Left colon (tissue), 2 donors: ENCODE measurements at regions not wholly inside any gene's neighbourhood (a gene's known extent, or its start where the extent isn't known, plus 50 kb on each side); places are given as distances from the start of the nearest gene placed in this dataset.

Experiments used
- ATAC-seq: fragments of 200-7000 bp; cut with Tn5 transposase; one replicate; pipeline ENCODE4 v1.9.1; 2020; ENCODE audit warnings: mild to moderate bottlenecking, moderate library complexity
- DNase-seq, 2 donors: peaks; one replicate each; pipeline ENCODE4 v3.0.0-alpha.2; 2020
- intact Hi-C, 2 donors: fragments of 100-400 bp; cut with DNase I in 1 of 2; cut with micrococcal nuclease in 1 of 2; formaldehyde crosslinking; loops; one replicate each; pipeline versions ENCODE4 v1.11.2 to v1.14.0; 2022; cut with DNase I, micrococcal nuclease
- donor health status: DM: no; HTN: no; CAD: no.
- donor health status: DM: yes; HTN: yes; CAD: no.

- intact Hi-C loops: no loop called here
- DNase-seq (peak in 1 of 2 donors; percentile 9), ATAC-seq (peak; percentile 44)
Observed at GRCh38 chr11:23021287-23021863, 161.1 kb upstream of the CCDC179 start.

- DNase-seq (no peak), ATAC-seq (no peak)
- intact Hi-C loops: no loop called here
Observed at GRCh38 chr11:23022854-23023253, 162.6 kb upstream of the CCDC179 start.

- ATAC-seq: no peak
- intact Hi-C loops: no loop called here
- no peak for DNase-seq
Observed at GRCh38 chr11:23023319-23023718, 163.0 kb upstream of the CCDC179 start.

- ATAC-seq (peak; percentile 99), DNase-seq (peak; percentile 15 to 44)
- intact Hi-C loops: no loop called here
Observed at GRCh38 chr11:23041001-23041503, 180.8 kb upstream of the CCDC179 start.

- DNase-seq (no peak), ATAC-seq (no peak)
- intact Hi-C loops: no loop called here
Observed at GRCh38 chr11:23058656-23059055, 198.4 kb upstream of the CCDC179 start.

GRCh38 chr11:23063276-23063675 lies 203.0 kb upstream of the CCDC179 start:
- intact Hi-C loops: no loop called here
- no peak for ATAC-seq
- DNase-seq: no peak

- intact Hi-C loops: no loop called here
- peak; percentile 56 for ATAC-seq
- no peak for DNase-seq
Observed at GRCh38 chr11:23078289-23078971, 218.2 kb upstream of the CCDC179 start.

GRCh38 chr11:23079382-23079813 lies 219.1 kb upstream of the CCDC179 start:
- ATAC-seq (no peak), DNase-seq (no peak)
- intact Hi-C loops: no loop called here

GRCh38 chr11:23087407-23087806 lies 227.1 kb upstream of the CCDC179 start:
- ATAC-seq (no peak), DNase-seq (no peak)

GRCh38 chr11:23090659-23091058 lies 230.4 kb upstream of the CCDC179 start:
- ATAC-seq: no peak
- DNase-seq: no peak
- intact Hi-C loops: no loop called here

More at GRCh38 chr11:23087407-23087806, 227.1 kb upstream of the CCDC179 start:
- intact Hi-C loops: no loop called here

GRCh38 chr11:23095650-23096189 lies 235.4 kb upstream of the CCDC179 start:
- DNase-seq (no peak), ATAC-seq (no peak)
- intact Hi-C loops: no loop called here

- intact Hi-C loops: no loop called here
- ATAC-seq (no peak), DNase-seq (no peak)
Observed at GRCh38 chr11:23097891-23098290, 237.6 kb upstream of the CCDC179 start.

GRCh38 chr11:23099256-23099655 lies 239.0 kb upstream of the CCDC179 start:
- DNase-seq (no peak), ATAC-seq (no peak)
- intact Hi-C loops: no loop called here

- ATAC-seq: no peak
- intact Hi-C loops: loop anchor here in 1 of 2 donors (10.0 kb wide), 1 partner anchor 1844 kb away; no protein-coding TSS in a partner anchor
- no peak for DNase-seq
Observed at GRCh38 chr11:23100726-23101125, 240.5 kb upstream of the CCDC179 start.

GRCh38 chr11:23103416-23103815 lies 243.1 kb upstream of the CCDC179 start:
- DNase-seq: no peak
- no peak for ATAC-seq
- intact Hi-C loops: loop anchor here in 1 of 2 donors (10.0 kb wide), 1 partner anchor 1841 kb away; no protein-coding TSS in a partner anchor

- intact Hi-C loops: no loop called here
- DNase-seq: no peak
- no peak for ATAC-seq
Observed at GRCh38 chr11:23111527-23111926, 251.3 kb upstream of the CCDC179 start.

GRCh38 chr11:23112390-23112789 lies 252.1 kb upstream of the CCDC179 start:
- intact Hi-C loops: no loop called here
- ATAC-seq (no peak), DNase-seq (no peak)

GRCh38 chr11:23112987-23113886 lies 253.0 kb upstream of the CCDC179 start:
- intact Hi-C loops: no loop called here
- DNase-seq: peak; percentile 64 to 82
- ATAC-seq: peak; percentile 96

- intact Hi-C loops: no loop called here
- no peak for ATAC-seq
- no peak for DNase-seq
Observed at GRCh38 chr11:23113887-23114216, 253.6 kb upstream of the CCDC179 start.
